NCI-H526 (cell line): ENCODE measurements at regions not wholly inside any gene's neighbourhood (a gene's known extent, or its start where the extent isn't known, plus 50 kb on each side); places are given as distances from the start of the nearest gene placed in this dataset.

Experiments
- DNase-seq, 2 experiments: peaks; one replicate each; lab custom pipeline; 2025; lab: John Stamatoyannopoulos, UW

DNA sequence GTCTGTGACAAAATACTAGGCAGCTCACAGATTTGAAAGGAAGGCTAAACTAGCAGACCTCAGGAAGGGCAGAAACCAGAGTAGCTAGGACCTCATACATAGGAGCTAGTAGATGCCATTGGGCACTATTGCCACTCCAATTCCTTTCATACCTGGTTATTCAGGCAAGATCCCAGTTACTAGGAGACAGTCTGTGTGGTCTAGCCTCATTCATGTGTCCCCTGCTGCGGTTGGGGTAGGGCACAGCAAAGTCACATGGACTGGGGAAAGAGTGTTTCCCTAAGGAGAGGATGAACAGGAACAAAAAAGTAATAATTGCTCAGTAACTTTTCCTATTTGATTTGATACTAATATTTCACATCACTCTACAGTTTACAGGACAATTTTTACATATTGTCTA is 204.6 kb upstream of the HEY2 start:
- DNase-seq = no peak

DNA sequence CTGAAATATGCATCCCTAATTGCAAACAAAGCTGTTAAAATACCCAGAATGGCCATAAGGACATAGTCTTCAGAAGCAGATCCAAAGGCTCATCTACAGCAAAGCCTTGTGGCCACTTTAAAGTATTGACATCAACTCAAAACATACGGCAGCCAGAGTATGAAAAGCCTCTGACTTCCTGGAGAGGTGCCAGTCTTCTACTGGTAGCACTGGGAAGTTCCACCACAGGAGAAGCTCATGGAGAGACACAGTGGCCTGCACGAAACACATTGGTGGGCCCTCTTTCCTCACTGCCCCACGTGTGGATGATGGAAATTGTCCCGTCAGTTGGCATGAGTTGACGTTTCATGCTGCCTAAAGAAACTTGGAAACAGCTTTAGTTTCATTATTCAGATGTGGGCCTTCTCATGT is 202.6 kb upstream of the HEY2 start:
- DNase-seq = no peak

DNA sequence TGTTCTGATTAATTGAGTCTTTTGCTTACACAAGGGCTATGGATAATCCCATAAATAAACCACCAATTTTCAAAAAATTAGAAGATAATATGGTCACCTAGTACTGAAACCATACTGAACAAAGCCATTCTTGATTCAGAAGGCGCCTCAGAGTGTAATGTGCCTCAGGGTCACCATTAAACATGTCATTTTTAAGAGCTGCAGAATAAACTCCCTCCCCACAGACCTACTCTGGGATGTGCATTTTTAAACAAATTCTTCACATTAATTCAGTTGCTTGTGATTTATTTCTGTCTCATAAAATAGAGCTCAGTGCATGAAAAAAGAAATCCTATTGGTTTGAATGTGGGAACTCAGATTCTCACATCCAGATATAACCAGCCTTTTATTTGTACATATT is 202.1 kb upstream of the HEY2 start:
- DNase-seq = no peak

DNA sequence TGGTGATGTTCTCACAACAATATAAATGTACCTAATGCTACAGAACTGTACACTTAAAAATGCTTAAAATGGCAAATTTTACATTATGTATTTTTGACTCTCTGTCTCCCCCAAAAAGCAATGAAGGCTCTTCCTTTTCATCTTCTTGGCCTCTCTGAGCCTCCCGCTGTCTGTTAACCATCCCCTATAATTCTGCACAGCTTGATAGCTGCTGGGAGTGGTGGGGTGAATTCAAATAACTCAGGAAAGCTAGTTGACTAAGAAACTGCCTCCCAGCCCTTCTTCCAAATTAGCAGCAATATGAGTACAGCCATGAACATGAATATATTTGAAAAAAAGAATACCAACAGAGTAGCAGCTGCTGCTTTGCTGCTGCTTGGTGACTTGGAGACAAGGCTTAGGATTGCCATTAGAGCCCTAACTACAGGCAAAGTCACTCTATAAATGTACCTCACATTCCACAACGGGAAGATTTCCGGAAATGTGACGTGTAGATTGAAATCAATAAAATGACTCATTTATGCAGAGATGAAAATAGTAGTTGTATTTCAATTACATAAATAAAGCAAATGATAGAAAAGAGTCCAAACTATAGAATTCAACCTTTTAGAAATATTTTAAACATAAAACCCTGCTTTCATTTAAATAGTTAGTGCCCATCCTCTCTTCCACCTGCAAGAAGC is 200.1 kb upstream of the HEY2 start:
- DNase-seq = no peak

DNA sequence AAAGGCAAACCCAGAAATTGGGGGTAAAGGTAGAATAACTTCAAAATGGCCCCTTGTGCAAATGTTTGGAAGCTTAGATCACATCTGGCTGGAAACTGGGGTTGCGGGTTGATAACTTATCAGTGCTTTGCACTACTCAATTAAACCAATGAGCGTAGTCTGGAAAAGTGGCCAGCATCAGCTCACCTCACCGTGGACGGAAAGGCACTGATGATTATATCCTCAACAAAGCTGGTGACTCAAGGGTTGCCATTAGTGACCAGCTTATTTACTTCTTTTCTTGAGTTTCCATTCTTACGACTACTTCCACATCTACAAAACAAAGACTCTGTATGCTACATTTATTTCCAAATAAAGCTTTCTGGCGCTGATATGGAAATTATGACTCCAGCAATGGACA is 198.5 kb upstream of the HEY2 start:
- DNase-seq = no peak

DNA sequence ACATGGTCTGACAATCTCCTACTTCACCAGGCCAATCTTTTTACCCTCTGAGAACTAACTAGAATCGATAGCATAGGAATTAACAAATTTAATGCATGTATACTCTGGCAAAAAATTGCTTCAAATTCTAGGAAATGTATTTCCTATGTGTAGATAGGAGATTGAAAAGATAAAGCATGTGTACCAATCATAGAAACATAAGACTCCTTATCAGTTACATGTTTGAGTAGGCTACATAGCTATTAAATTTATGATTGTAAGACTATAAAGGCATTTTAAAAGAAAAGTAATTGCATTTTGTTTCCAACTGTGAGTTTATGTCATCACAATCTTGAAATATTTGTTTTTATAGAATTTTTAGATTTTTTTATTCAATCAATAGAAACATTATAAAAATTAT is 196.6 kb upstream of the HEY2 start:
- DNase-seq = no peak

DNA sequence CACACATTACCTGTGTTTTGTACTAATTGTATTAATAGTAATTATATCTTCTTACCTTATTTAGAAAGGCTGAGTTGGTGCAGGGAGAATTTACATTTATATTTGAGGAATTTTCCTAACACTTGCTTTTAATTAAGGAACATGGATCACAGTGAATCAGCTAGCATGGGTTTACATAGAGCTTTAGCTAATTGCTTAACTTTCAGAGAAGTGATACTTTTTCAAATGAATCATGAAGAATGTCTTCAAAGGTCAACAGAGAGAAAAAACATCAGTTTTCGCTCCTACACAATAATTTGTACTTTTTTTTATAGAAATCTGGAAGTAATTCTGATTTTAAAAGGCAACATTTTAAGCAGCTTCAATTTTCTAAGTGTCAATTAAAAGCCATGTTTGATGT is 195.0 kb upstream of the HEY2 start:
- no peak for DNase-seq

DNA sequence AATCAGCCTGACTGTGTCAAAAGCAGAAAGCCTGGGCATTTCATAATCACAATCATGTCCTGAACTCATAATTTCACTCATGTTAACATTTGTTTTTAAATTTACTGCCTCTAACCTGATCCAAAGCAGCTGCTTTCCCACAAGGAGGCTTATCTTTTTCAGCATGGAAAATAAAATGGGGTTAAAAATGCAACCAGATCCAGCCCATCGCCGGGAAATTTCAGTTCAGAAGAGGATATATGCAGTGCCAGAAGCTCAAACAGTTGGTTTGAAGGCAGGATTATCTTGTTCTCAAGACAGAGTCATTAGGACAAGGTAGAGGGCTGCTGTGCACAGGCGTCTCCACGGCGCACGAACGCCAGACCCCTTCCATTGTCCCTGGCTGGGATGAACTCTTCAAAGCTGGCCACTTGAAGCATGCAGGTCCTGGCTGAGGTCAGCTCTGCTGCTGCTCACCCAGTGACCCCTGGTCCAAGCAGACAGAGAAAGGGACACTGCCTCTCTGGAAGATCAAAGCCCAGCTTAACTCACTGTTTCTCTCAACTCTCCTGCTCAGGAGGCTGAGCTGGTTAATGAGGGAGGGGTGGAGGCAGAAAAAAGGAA is 191.1 kb upstream of the HEY2 start:
- no peak for DNase-seq

DNA sequence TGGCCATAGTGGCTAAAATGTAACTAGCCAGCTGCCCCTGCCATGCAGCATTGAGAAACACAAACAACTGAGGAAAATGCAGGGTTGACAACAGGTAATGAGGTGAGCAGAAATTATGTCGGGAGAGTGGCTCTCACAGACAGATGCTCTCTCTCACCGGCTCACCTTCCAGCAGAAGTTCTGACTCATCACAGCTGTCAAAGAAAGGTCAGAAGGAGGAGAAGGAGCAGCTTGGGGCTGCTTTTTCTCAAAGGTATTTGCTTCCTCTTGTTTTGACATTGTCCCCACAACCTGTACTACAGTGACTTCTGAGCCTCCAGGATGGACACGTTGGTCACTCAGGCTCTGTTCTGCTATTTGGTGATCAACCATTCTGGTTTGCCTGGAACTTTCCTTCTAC is 190.5 kb upstream of the HEY2 start:
- DNase-seq = no peak

DNA sequence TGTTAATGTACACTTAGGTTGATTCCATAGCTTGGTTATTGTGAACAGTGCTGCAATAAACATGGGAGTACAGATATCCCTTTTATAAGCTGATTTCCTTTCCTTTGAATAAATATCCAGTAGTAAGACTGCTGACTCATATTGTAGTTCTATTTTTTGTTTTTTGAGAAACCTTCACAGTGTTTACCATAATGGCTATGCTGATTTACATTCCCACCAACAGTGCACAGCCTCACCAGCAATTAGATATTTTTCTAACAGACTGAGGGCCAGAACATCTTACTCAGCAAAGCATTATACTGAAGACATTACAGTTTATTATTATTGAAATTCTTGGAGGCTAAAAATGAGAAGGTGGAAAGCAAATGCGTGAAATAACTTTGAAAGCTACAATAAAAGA is 187.3 kb upstream of the HEY2 start:
- DNase-seq = no peak

DNA sequence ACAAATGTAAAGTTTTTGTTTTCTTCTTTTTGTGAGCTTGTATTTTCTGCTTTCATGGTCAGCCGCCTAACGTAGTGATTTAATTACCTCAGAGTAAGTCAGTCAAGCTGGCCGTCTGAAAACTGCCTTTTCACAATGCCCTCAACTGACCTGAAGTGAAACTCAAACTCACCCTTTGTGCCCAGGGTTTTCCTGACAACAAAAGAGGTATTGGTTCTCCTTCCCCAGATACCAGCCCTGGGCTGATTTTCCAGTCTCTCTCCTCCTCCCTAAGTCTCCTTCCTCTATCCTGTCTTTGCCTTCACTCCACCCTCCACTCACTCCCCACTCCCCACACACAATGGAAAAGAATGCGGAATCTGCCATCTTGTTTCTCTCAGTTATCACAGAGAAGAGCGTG is 184.5 kb upstream of the HEY2 start:
- DNase-seq = no peak

DNA sequence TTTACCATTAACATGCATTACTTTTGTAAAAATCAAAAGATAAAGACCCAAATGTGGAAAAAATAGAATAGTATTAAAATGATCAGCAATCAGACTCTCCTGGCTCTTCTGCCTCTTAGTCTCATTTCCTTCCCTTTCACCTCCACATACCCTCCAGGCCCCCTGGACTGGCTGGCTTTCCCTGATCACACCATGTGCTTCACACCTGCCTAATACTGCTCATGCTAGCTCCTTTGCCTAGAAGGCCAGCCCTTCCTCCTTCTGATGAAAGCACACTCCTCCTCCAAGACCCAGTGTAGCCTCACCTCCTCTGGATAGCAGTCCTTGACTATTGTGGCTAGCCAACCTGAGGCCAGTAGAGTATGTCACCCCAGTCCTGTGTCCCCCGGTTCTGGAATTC is 182.0 kb upstream of the HEY2 start:
- no peak for DNase-seq

DNA sequence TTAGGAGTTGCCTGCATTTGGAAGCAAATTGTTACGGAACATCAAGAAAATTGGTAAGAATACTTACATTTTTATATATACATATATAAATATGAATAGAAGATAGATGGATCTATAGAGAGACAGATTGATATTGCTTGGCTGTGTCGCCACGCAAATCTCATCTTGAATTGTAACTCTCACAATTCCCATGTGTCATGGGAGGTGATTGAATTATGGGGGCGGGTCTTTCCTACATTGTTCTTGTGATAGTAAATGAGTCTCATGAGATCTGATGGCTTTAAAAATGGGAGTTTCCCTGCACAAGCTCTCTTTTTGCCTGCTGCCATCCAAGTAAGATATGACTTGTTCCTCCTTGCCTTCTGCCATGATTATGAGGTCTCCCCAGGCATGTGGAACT is 180.8 kb upstream of the HEY2 start:
- DNase-seq = no peak

DNA sequence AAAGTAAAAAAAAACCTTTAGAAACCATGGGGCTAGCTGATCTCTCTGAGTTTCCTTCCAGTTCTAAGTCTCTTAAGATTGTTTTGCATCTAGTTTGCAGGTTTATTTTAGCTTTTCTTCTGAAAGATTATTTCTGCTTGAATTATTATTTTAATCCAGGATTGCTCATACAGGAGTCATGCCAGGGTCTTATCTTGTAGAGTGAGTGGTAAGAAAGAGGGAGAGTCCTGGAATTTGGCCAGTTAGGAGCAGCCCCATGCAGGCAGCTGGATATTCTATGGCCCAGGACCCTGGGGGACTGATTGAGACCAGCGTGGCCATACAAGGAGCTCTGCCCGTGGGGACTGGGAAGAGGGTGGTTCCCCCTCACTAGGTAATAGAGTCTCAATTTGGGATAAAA is 178.9 kb upstream of the HEY2 start:
- no peak for DNase-seq

DNA sequence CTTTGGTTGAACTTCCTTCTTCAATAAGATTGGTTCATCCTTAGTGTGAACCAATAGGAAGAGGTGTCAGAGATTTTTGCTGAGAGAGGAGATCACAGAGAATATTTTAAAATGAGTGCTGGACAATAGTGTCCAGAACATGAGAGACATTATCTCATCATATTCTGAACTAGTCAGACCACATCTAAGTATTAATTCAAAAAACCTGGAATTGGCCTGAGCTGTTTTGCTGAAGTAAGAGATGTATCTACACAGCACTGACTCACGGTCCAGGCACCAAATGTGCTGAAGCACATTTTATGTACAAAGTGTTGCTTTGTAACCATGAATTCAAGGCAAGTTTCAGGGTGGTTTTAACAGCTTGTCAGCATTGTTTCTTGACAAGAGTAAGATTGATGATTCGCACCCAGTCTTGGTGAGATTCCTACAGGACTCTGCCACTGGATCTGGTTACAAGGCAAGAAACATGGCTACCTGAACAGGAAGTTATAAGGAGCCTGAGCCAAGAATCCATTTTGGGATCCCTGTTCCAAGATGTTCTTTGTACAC is 178.2 kb upstream of the HEY2 start:
- DNase-seq = no peak

DNA sequence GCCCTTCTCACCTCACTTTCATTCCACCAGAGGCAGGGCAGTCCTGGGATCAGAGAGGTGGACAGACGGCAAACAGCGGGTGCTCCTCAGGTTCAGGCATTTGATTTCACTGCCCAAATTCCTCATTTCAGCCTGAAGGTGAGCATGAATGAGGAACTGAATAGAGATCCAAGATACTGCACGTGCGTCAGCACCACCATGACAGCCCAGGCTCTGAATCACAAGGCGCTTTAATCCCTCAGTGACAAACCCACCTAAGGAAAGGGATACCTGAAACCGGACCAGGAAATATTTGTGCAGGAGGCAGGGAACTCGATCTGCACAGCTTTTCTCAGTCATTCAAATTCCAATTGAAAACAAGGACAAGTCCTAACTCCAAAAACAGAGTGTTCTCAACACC is 174.8 kb upstream of the HEY2 start:
- no peak for DNase-seq

DNA sequence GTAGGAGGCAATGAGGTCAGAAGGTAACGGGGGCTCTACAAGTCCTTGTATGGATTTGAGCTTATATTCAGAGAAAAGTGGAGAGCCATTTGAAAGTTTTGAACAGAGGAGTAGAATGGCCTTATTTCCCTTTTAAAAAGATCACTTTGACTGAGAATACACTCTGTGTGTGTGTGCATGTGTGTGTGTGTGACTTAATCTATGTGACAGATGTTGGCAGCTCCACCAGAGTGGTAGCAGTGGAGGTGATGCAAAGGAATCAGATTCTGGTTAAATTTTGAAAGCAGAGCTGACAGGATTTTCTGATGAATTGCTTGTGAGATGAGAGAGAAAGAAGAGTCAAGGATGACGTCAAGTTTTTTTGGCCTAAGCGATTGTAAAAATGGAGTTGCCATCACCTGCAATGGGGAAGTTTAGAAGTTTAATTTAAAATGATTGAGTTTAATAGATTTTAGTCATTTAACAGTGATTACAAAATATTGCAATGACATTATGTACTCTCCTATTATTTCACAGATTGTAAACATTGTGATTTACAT is 172.2 kb upstream of the HEY2 start:
- DNase-seq = no peak

DNA sequence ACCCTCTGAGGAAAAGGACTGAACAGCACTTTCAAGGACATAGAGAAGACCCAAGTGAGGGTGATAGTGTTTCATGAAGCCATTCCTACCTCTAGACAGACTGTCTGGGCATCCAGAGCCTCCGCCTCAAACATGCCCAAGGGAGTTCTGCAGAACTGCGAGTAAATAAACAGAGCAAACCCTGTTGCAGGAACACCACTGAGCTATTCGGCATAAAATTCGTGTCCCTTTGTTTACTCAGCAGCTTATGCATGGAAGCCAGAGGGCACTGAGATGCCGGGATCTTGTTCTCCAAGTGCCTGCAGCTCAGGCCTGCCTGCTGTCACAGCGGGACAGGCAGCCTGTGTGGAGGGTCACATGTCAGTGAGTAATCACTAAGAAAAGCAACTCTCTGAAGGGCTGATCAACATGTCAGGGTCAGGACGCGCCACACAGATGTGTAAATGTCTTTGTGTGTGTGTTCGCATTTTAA is 164.9 kb upstream of the HEY2 start:
- no peak for DNase-seq

DNA sequence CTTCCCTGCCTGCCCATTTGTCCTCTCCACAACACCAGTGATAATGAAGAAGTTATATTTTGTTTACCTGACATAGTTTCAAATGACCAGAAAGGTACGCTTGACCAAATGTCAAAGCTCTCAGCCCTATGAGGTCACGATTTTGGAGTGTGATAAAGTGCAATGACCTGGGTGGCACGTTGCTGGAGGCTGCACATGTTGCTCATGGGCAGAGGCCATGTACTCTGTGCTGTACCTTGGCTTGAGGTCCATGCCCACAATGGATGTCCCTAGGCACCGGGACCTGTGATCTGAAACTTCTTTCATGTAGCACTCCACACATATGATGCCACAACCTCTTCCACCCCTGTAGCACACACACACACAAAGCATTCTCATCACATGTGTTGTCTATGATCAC is 164.0 kb upstream of the HEY2 start:
- DNase-seq = no peak

DNA sequence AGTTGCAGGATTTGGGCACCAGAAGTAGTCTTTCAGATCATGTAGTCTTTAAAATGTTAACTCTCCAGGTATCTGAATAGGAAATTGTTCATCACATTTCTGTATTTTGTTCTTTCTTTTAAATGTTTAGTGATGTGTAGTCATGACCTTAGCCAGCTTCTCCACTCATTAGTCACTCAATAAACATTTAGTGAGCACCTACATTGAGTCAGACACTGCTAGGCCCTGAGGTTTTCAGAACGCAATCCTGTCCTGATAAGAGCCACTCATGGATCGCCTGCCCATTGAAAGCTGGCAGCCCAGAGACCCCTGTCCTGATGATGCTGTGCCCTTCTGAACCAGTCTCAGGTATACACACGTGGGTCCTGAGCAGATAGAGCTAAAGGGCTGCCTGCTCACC is 163.4 kb upstream of the HEY2 start:
- no peak for DNase-seq

DNA sequence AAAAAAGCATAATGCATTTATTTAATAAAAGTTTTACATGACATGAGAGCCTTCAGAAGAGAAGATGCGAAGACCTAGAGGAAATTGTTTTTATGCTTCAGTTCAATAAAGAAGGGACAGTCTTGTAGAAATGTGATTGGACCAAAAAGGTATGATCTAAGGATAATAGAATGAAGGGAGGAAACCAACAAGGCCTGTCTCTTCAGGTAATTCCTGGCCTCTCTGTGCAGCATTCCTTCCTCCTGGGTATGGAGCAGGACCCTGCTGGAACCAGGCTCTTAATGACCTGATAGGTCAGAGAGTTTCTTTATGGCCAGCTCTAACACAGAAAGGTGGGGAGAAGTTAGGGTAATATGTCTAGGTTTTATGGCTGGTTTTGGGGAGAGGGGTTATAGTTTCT is 162.8 kb upstream of the HEY2 start:
- no peak for DNase-seq

DNA sequence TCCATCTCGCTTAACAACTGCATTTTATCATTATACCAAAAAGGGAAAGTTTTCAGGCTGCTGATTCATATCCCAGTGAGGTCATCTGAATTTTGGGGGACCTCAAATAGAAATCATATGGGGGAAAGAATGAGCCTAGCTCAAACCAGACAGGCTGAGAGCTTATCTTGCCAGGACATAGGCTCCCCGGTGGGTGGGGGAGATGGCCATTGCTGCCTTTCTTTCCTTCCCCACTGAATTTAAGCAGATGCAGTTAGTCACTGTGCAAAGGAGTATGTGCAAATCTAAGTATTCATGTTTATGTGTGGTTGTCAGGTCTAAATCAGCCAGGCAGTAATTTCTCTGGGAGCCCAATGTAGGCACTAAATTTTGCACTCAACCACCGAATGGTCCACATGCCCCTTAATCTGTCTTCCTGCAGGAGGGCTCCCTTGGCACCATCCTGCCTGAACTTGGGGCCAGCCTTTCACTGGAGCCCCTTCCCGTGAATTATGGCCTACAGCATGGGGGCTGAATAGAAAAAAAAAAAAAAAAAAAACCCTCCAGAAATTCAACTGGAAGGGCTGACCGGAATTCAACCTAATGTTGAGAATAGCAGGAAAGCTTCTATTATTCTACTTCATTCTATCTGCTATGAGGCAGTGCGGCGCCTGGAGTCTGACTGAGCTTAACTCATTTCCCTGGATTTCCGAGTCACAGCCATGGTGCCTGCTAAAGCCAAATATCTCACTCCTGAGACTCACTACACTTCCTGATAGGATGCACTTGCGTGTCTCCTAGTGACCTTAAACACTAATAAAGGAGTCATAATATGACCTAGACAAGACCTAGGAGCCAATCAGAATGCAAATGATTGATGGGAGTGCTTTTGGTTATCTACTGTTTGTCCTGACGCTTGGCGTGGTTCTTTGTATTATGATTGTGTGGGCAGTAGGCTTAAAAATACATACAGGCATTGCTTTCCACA is 161.5 kb upstream of the HEY2 start:
- DNase-seq = no peak
